ENCODE measurements at regions not wholly inside any gene's neighbourhood (a gene's known extent, or its start where the extent isn't known, plus 50 kb on each side); places are given as distances from the start of the nearest gene placed in this dataset.

DNA sequence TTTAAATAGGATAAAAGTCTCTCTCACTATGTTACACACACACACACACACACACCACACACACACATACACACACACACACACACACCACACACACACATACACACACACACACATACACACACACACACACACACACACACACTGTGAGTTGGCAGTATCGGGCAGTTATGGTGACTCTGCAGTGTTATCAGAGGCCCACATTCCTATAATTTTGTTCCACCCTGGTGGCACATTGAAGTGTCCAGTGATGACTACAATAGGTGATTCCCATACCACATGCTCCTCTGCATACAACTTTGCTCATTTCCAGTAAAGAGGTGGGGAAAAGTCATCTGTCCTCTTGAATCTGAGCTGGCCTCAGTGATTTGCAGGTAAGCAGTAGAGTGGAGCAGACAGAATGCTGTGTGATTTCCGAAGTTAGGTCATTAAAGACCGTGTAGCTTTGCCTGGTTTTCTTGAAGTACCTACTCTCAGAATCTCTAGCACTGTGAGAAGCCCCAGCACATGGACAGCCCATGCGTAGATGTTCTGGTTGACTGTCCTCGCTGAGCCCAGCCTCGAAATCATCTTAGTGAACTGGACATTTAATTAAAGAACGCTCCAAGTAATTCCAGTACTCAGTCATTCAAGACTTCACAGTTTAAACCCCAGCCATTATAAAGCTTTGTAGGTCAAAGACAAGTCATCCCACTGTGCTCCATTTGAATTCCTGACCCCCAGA lies 836.6 kb upstream of the SOX9 start:
- no peak overlapping the region for H3K56ac ChIP-seq (ENCODE audit: extremely low read depth, insufficient read depth, low read length)
- H3K4me1 ChIP-seq (ENCODE audit: control insufficient read depth, insufficient read depth, low read length), result no peaks in the 10 kb centered on the region
- no peak overlapping the region for H3K4me3 ChIP-seq (ENCODE audit: insufficient read depth, low read depth, low read length)
- BruUV-seq (replicated peaks), result no TSS peak
- no peak overlapping the region for H3K23ac ChIP-seq (ENCODE audit: low read depth, low read length)
- DNase-seq, result no peak
- no peak overlapping the region for H3K9ac ChIP-seq (ENCODE audit: low read depth, low read length)
- no peaks in the 10 kb centered on the region for H3K36me3 ChIP-seq (ENCODE audit: control insufficient read depth, insufficient read depth, low read length)
- CTCF ChIA-PET, result interaction anchor here (0.5 kb wide), 1 partner anchor 15 kb away, joined by 3 read pairs; no protein-coding TSS in a partner anchor
- dilution Hi-C loops (cut with HindIII; ENCODE audit: low sequenced_read_pairs, unreplicated experiment) (no loop called here), intact Hi-C loops (cut with micrococcal nuclease) (no loop called here), in situ Hi-C loops (cut with MboI; ENCODE audit: low sequenced_read_pairs) (no loop called here)
- H2BK120ac ChIP-seq (ENCODE audit: low read depth, low read length), result no peak overlapping the region
- WGBS, 2 experiments (ENCODE audit: extremely low coverage in 2 of 2, insufficient read length in 1 of 2), result 100% methylated on average over 1 of the region's 7 CpGs; no CpG with 5 or more reads in 1 of the 2 experiments
- no peak overlapping the region for H3K4me2 ChIP-seq (ENCODE audit: low read depth, low read length)
- H3K27ac ChIP-seq (ENCODE audit: insufficient read depth, low read length), result no peak overlapping the region
- POLR2A ChIA-PET (ENCODE audit: unreplicated experiment), result no interaction called here
- no peak overlapping the region for H3K18ac ChIP-seq (ENCODE audit: low read depth, low read length)
- no peak overlapping the region for H4K91ac ChIP-seq (ENCODE audit: insufficient read depth, low read depth, low read length)
- ATAC-seq (ENCODE audit: low read depth), result no peak
- H3K79me1 ChIP-seq (ENCODE audit: low read depth in 1 of 2, low read length in 2 of 2), result no peaks in the 10 kb centered on the region
- no peaks in the 10 kb centered on the region for H3K9me1 ChIP-seq (ENCODE audit: insufficient read depth, low read length)
- no peak overlapping the region for H2BK20ac ChIP-seq (ENCODE audit: low read depth, low read length)
- no peak for TF ChIP-seq NFE2L2 (IDR thresholded peaks at IDR 0.05; ENCODE audit: low read depth, low read length)
- TF ChIP-seq, protein P1, sequence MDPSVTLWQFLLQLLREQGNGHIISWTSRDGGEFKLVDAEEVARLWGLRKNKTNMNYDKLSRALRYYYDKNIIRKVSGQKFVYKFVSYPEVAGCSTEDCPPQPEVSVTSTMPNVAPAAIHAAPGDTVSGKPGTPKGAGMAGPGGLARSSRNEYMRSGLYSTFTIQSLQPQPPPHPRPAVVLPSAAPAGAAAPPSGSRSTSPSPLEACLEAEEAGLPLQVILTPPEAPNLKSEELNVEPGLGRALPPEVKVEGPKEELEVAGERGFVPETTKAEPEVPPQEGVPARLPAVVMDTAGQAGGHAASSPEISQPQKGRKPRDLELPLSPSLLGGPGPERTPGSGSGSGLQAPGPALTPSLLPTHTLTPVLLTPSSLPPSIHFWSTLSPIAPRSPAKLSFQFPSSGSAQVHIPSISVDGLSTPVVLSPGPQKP (IDR thresholded peaks at IDR 0.05; ENCODE audit: borderline replicate concordance, low read depth, low read length), result no peak
- no peak for TF ChIP-seq CHD1 (IDR thresholded peaks at IDR 0.05; ENCODE audit: low read depth, low read length)
- no peak for TF ChIP-seq MAZ (IDR thresholded peaks at IDR 0.05; ENCODE audit: borderline replicate concordance, low read depth, low read length)
- TF ChIP-seq, protein P2, sequence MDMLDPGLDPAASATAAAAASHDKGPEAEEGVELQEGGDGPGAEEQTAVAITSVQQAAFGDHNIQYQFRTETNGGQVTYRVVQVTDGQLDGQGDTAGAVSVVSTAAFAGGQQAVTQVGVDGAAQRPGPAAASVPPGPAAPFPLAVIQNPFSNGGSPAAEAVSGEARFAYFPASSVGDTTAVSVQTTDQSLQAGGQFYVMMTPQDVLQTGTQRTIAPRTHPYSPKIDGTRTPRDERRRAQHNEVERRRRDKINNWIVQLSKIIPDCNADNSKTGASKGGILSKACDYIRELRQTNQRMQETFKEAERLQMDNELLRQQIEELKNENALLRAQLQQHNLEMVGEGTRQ (IDR thresholded peaks at IDR 0.05; ENCODE audit: low read depth, low read length), result no peak
- no peak for TF ChIP-seq CEBPB (IDR thresholded peaks at IDR 0.05; ENCODE audit: low read depth, low read length)
- no peak for TF ChIP-seq SMC3 (IDR thresholded peaks at IDR 0.05; ENCODE audit: low read depth, low read length)
- no peak for TF ChIP-seq BHLHE40 (IDR thresholded peaks at IDR 0.05; ENCODE audit: low read depth, low read length)
- TF ChIP-seq RCOR1 (IDR thresholded peaks at IDR 0.05; ENCODE audit: insufficient replicate concordance, low read length), result no peak
- no peak for TF ChIP-seq RAD21 (IDR thresholded peaks at IDR 0.05; ENCODE audit: low read length)
- no peak for TF ChIP-seq FOS (IDR thresholded peaks at IDR 0.05; ENCODE audit: low read depth, low read length)
- no peak overlapping the region for H2AFZ ChIP-seq (replicated peaks; ENCODE audit: low read length, poor library complexity)
- H4K8ac ChIP-seq (ENCODE audit: low read depth in 2 of 2, low read length in 2 of 2), result no peak overlapping the region
- no peak overlapping the region for H2AK9ac ChIP-seq (replicated peaks; ENCODE audit: low read depth, low read length, poor library complexity)
- H2BK5ac ChIP-seq (ENCODE audit: low read depth, low read length, poor library complexity, severe bottlenecking), result no peak overlapping the region
- H3K27me3 ChIP-seq (ENCODE audit: control insufficient read depth, insufficient read depth, low read length), result no peaks in the 10 kb centered on the region
- no peak overlapping the region for H2BK15ac ChIP-seq (ENCODE audit: low read depth, low read length)
- no peaks in the 10 kb centered on the region for H3K9me3 ChIP-seq (ENCODE audit: control insufficient read depth, insufficient read depth, low read length)
- H3K14ac ChIP-seq (replicated peaks; ENCODE audit: low read depth, low read length), result no peak overlapping the region
- no peaks in the 10 kb centered on the region for H4K20me1 ChIP-seq (ENCODE audit: insufficient read depth, low read length)
- H2AK5ac ChIP-seq (ENCODE audit: low read depth, low read length), result no peak overlapping the region
- H3K4ac ChIP-seq (ENCODE audit: low read depth, low read length), result no peak overlapping the region
- H4K5ac ChIP-seq (ENCODE audit: low read depth, low read length), result no peak overlapping the region

Data from IMR-90 (cell line).